ENCODE measurements at regions not wholly inside any gene's neighbourhood (a gene's known extent, or its start where the extent isn't known, plus 50 kb on each side); places are given as distances from the start of the nearest gene placed in this dataset.

DNA sequence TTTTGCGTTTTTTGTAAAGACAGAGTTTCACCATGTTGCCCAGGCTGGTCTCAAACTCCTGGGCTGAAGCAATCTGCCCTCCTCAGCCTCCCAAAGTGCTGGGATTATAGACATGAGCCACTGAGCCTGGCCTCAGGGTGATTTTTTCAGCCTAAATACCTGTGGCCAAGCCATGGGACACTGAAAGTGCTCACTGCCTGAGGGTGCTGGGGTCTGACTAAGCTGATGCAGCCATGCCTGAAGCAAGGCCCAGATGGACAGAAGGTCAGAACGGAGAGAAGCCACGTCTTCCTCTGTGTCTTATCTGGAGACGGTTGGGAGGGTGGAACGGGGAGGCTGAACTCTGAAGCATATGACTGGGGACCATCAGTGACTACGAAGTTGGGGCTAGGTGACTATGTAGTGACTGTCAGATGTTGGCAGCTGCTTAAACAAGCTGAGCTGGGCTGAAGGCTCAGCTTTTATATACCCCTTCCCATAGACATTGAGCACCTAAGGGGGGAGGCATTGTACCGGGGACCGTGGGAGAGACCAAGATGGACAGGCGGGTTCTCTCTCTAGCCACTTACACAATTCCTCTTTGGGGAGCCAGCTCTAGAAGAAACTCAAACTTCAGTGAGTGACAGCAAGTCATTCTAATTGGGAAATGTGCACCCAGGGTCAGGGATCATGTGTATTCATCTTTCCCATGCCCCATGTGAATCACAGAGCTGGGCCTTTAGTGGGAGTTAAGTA is 73.3 kb upstream of the HABP2 start:
- in situ Hi-C loops (cut with MboI): no loop called here
- POLR2A ChIA-PET: no interaction called here
- CTCF ChIA-PET (ENCODE audit: low intra/inter-chr PET ratio): no interaction called here

DNA sequence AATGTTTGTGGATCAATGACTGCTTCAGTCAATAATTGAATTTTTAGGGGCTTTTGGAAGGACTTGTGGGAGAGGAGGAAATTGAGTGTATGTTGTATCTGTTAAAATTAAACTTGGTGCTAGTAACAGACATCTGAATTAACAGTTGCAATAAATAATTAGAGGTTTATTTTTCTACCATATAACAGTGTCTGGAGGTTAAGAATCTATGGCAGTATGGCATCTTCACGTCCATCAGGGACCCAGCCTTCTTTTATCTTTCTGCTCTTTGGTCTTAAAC is 72.8 kb upstream of the HABP2 start:
- Histone ChIP-seq H3K27me3 (ENCODE audit: control insufficient read depth in 2 of 2, insufficient read depth in 2 of 2, low read length in 2 of 2) (no peaks in the 10 kb centered on the region; a peak in 1 of 5 replicates), H3K4me3 (no peak overlapping the region), H3K9ac (ENCODE audit: insufficient read depth in 1 of 2, low read depth in 2 of 2, low read length in 2 of 2) (no peak overlapping the region), H3K27ac (ENCODE audit: extremely low read depth, low read depth, low read length) (no peak overlapping the region), H3K9me1 (ENCODE audit: control insufficient read depth, insufficient read depth, low read length) (no peaks in the 10 kb centered on the region), H3K36me3 (ENCODE audit: control insufficient read depth, insufficient read depth, low read length) (no peaks in the 10 kb centered on the region), H2AFZ (ENCODE audit: low read depth, low read length) (no peak overlapping the region), H3K9me3 (replicated peaks; ENCODE audit: control insufficient read depth, insufficient read depth, low read depth, low read length) (no peaks in the 10 kb centered on the region), H3K79me2 (ENCODE audit: control insufficient read depth, insufficient read depth, low read length) (no peaks in the 10 kb centered on the region), H3K4me1 (replicated peaks in 1 of 2; ENCODE audit: control insufficient read depth in 2 of 2, insufficient read depth in 2 of 2, low read length in 2 of 2) (no peaks in the 10 kb centered on the region), H4K20me1 (replicated peaks; ENCODE audit: control insufficient read depth, insufficient read depth, low read length) (no peaks in the 10 kb centered on the region), H3K4me2 (ENCODE audit: insufficient read depth, low read length) (no peak overlapping the region)
- intact Hi-C loops (cut with micrococcal nuclease) (no loop called here), in situ Hi-C loops (cut with MboI) (no loop called here)
- no peak for ATAC-seq
- FAIRE-seq: no peak
- WGBS (ENCODE audit: insufficient coverage, low coverage, missing lambda C conversion rate): 0% methylated on average over 1 of the region's 1 CpG
- DNase-seq (ENCODE audit: extremely low read depth in 1 of 4, low spot score in 3 of 4): no peak
- CTCF ChIA-PET (ENCODE audit: low intra/inter-chr PET ratio): no interaction called here
- POLR2A ChIA-PET: no interaction called here
- no TSS peak for BruUV-seq (replicated peaks)
- TF ChIP-seq DACH1 (IDR thresholded peaks at IDR 0.05; ENCODE audit: partially characterized antibody) (no peak), ZC3H4 (CRISPR knock-in tag; IDR thresholded peaks at IDR 0.05; ENCODE audit: borderline replicate concordance) (no peak), RBBP5 (IDR thresholded peaks at IDR 0.05; ENCODE audit: borderline replicate concordance, insufficient read depth, low read length, poor library complexity, severe bottlenecking) (no peak), FOXK2 (conservative IDR thresholded peaks at IDR 0.05 in 1 of 2, IDR thresholded peaks at IDR 0.05 in 1 of 2; ENCODE audit: low read depth in 2 of 2) (no peak), FOXK1 (CRISPR knock-in tag; IDR thresholded peaks at IDR 0.05; ENCODE audit: borderline replicate concordance) (no peak), BHLHE40 (IDR thresholded peaks at IDR 0.05; ENCODE audit: low read length) (no peak), ZNF140 (CRISPR knock-in tag; IDR thresholded peaks at IDR 0.05) (no peak)
- TF ChIP-seq, protein P1, sequence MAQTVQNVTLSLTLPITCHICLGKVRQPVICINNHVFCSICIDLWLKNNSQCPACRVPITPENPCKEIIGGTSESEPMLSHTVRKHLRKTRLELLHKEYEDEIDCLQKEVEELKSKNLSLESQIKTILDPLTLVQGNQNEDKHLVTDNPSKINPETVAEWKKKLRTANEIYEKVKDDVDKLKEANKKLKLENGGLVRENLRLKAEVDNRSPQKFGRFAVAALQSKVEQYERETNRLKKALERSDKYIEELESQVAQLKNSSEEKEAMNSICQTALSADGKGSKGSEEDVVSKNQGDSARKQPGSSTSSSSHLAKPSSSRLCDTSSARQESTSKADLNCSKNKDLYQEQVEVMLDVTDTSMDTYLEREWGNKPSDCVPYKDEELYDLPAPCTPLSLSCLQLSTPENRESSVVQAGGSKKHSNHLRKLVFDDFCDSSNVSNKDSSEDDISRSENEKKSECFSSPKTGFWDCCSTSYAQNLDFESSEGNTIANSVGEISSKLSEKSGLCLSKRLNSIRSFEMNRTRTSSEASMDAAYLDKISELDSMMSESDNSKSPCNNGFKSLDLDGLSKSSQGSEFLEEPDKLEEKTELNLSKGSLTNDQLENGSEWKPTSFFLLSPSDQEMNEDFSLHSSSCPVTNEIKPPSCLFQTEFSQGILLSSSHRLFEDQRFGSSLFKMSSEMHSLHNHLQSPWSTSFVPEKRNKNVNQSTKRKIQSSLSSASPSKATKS (CRISPR knock-in tag; IDR thresholded peaks at IDR 0.05): no peak
- TF ChIP-seq, protein P2, sequence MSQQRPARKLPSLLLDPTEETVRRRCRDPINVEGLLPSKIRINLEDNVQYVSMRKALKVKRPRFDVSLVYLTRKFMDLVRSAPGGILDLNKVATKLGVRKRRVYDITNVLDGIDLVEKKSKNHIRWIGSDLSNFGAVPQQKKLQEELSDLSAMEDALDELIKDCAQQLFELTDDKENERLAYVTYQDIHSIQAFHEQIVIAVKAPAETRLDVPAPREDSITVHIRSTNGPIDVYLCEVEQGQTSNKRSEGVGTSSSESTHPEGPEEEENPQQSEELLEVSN (IDR thresholded peaks at IDR 0.05; ENCODE audit: borderline replicate concordance in 1 of 2, extremely low read depth in 1 of 2, insufficient read depth in 1 of 2, insufficient read length in 1 of 2, low read depth in 1 of 2, low read length in 1 of 2, poor library complexity in 1 of 2, severe bottlenecking in 1 of 2): no peak
- TF ChIP-seq, protein P3, sequence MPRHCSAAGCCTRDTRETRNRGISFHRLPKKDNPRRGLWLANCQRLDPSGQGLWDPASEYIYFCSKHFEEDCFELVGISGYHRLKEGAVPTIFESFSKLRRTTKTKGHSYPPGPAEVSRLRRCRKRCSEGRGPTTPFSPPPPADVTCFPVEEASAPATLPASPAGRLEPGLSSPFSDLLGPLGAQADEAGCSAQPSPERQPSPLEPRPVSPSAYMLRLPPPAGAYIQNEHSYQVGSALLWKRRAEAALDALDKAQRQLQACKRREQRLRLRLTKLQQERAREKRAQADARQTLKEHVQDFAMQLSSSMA (CRISPR knock-in tag; IDR thresholded peaks at IDR 0.05): no peak

More for the DNA sequence above, 73.3 kb upstream of the HABP2 start:
- Histone ChIP-seq H2AFZ (ENCODE audit: low read depth, low read length) (no peak overlapping the region), H3K36me3 (ENCODE audit: control insufficient read depth, insufficient read depth, low read length) (no peaks in the 10 kb centered on the region), H3K4me3 (no peak overlapping the region), H3K79me2 (ENCODE audit: control insufficient read depth, insufficient read depth, low read length) (no peaks in the 10 kb centered on the region), H3K27ac (ENCODE audit: extremely low read depth, low read depth, low read length) (no peak overlapping the region), H3K27me3 (ENCODE audit: control insufficient read depth in 2 of 2, insufficient read depth in 2 of 2, low read length in 2 of 2) (no peaks in the 10 kb centered on the region; a peak in 1 of 5 replicates), H3K4me1 (replicated peaks in 1 of 2; ENCODE audit: control insufficient read depth in 2 of 2, insufficient read depth in 2 of 2, low read length in 2 of 2) (no peaks in the 10 kb centered on the region), H3K4me2 (ENCODE audit: insufficient read depth, low read length) (no peak overlapping the region), H4K20me1 (replicated peaks; ENCODE audit: control insufficient read depth, insufficient read depth, low read length) (no peaks in the 10 kb centered on the region), H3K9me3 (replicated peaks; ENCODE audit: control insufficient read depth, insufficient read depth, low read depth, low read length) (no peaks in the 10 kb centered on the region), H3K9ac (ENCODE audit: insufficient read depth in 1 of 2, low read depth in 2 of 2, low read length in 2 of 2) (no peak overlapping the region), H3K9me1 (ENCODE audit: control insufficient read depth, insufficient read depth, low read length) (no peaks in the 10 kb centered on the region)
- intact Hi-C loops (cut with micrococcal nuclease): no loop called here
- FAIRE-seq (no peak), DNase-seq (ENCODE audit: extremely low read depth in 1 of 4, low spot score in 3 of 4) (no peak), ATAC-seq (no peak)
- 1% methylated on average over 8 of the region's 9 CpGs for WGBS (ENCODE audit: insufficient coverage, low coverage, missing lambda C conversion rate)
- TF ChIP-seq ZFX (CRISPR knock-in tag; IDR thresholded peaks at IDR 0.05): no peak
- no peak for TF ChIP-seq HEY1 (CRISPR knock-in tag; IDR thresholded peaks at IDR 0.05; ENCODE audit: borderline replicate concordance)
- no peak for TF ChIP-seq JUNB (CRISPR knock-in tag; conservative IDR thresholded peaks at IDR 0.05)
- TF ChIP-seq ZNF79 (CRISPR knock-in tag; IDR thresholded peaks at IDR 0.05; ENCODE audit: low read depth): no peak
- BruUV-seq (replicated peaks): no TSS peak

All from K562 (cell line).